ENCODE measurements at regions not wholly inside any gene's neighbourhood (a gene's known extent, or its start where the extent isn't known, plus 50 kb on each side); places are given as distances from the start of the nearest gene placed in this dataset.

DNA sequence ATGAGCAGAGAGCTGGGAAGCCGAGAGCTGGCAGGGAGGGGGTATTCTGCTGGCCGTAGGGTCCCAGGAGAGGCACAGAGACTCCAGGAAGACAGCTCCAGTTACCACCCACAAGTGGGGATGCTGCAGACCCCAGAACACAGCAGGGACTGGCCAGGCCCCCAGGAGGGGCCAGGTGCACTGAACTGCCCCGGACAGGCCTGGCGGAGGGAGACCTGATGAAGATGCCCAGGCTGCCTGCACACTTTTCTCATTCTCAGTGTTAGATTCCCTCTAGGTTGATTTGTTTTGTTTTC lies 110.8 kb downstream of the CPZ start:
- Histone ChIP-seq H2BK120ac (replicated peaks; ENCODE audit: low read depth, low read length) (no peak overlapping the region), H3K4me2 (ENCODE audit: insufficient read depth in 1 of 2, low read depth in 2 of 2, low read length in 2 of 2) (no peak overlapping the region), H3K9me3 (ENCODE audit: insufficient read depth in 2 of 2, low read depth in 1 of 2, low read length in 1 of 2) (no peaks in the 10 kb centered on the region), H2AK5ac (ENCODE audit: low read depth, low read length) (no peak overlapping the region), H3K79me1 (ENCODE audit: low read depth, low read length) (no peaks in the 10 kb centered on the region), H3K4ac (replicated peaks; ENCODE audit: insufficient read length, low read depth, low read length) (no peak overlapping the region), H3K9ac (replicated peaks in 1 of 4; ENCODE audit: extremely low read depth in 1 of 4, low read depth in 3 of 4, low read length in 3 of 4) (no peak overlapping the region), H3K79me2 (ENCODE audit: control insufficient read depth in 1 of 2, insufficient read depth in 2 of 2, low read length in 2 of 2) (no peaks in the 10 kb centered on the region), H4K91ac (replicated peaks; ENCODE audit: insufficient read length, low read length) (no peak overlapping the region), H3K23ac (ENCODE audit: insufficient read length) (no peak overlapping the region), H4K20me1 (replicated peaks in 1 of 2; ENCODE audit: control insufficient read depth in 1 of 2, insufficient read depth in 2 of 2, low read length in 2 of 2) (no peaks in the 10 kb centered on the region), H3K36me3 (ENCODE audit: control insufficient read depth in 2 of 4, insufficient read depth in 4 of 4, low read length in 3 of 4) (no peaks in the 10 kb centered on the region), H3K23me2 (ENCODE audit: low read depth, low read length) (no peaks in the 10 kb centered on the region), H2BK20ac (ENCODE audit: low read length) (no peak overlapping the region), H3K56ac (replicated peaks; ENCODE audit: insufficient read length, low read depth, low read length) (no peak overlapping the region), H2BK5ac (ENCODE audit: low read depth, low read length) (no peak overlapping the region), H4K8ac (ENCODE audit: extremely low read depth, insufficient read depth, low read length) (no peak overlapping the region), H2BK15ac (ENCODE audit: low read length) (no peak overlapping the region), H3K27ac (ENCODE audit: low read depth, low read length) (no peak overlapping the region), H3K18ac (ENCODE audit: extremely low read depth, low read length) (no peak overlapping the region), H4K5ac (ENCODE audit: insufficient read length, low read depth, low read length) (no peak overlapping the region), H3K27me3 (replicated peaks in 1 of 4; ENCODE audit: control insufficient read depth in 3 of 4, extremely low read depth in 1 of 4, insufficient read depth in 3 of 4, low read length in 3 of 4) (no peaks in the 10 kb centered on the region), H3K4me3 (ENCODE audit: extremely low read depth in 1 of 4, insufficient read depth in 2 of 4, low read depth in 3 of 4, low read length in 4 of 4) (no peak overlapping the region), H3K4me1 (replicated peaks in 1 of 4; ENCODE audit: control insufficient read depth in 3 of 4, insufficient read depth in 4 of 4, low read length in 3 of 4) (peaks cover 0 to 9% (median 2%) of the 10 kb centered on the region in 4 experiments; a peak in 5 of 7 replicates), H2AFZ (ENCODE audit: low read length) (no peak overlapping the region), H3K14ac (ENCODE audit: insufficient read length) (no peak overlapping the region), H2BK12ac (ENCODE audit: low read depth, low read length) (no peak overlapping the region)
- DNase-seq (ENCODE audit: low read depth in 1 of 2, low spot score in 2 of 2) = no peak
- ChIA-PET CTCF (ENCODE audit: partially characterized antibody) (interaction anchor here (1.0 to 2.6 kb wide), 4 partner anchors 14 to 184 kb away, joined by 3 to 16 read pairs (median 4); no protein-coding TSS in a partner anchor), POLR2A (ENCODE audit: partially characterized antibody) (no interaction called here)
- 83% methylated on average over 4 of the region's 4 CpGs; no CpG with 5 or more reads in 1 of the 2 experiments for WGBS, 2 experiments (ENCODE audit: extremely low coverage in 1 of 2, insufficient coverage in 1 of 2, insufficient read length in 1 of 2, insufficient replicate concordance in 2 of 2, low coverage in 1 of 2, low lambda C conversion rate in 2 of 2, missing lambda C conversion rate in 1 of 2)
- FAIRE-seq = no peak
- TF ChIP-seq ZNF274 (IDR thresholded peaks at IDR 0.05; ENCODE audit: borderline replicate concordance, extremely low read depth, low read length) (no peak), EP300 (IDR thresholded peaks at IDR 0.05; ENCODE audit: borderline replicate concordance in 1 of 2, low read depth in 2 of 2, low read length in 2 of 2) (no peak), CTCF (IDR thresholded peaks at IDR 0.05; ENCODE audit: control extremely low read depth in 1 of 3, insufficient read depth in 1 of 3, low read depth in 1 of 3, low read length in 3 of 3) (no peak), POLR2A (IDR thresholded peaks at IDR 0.05; ENCODE audit: control extremely low read depth in 1 of 2, low read depth in 2 of 2, low read length in 2 of 2) (no peak), RAD21 (IDR thresholded peaks at IDR 0.05 in 1 of 2, conservative IDR thresholded peaks at IDR 0.05 in 1 of 2; ENCODE audit: low read depth in 2 of 2, low read length in 2 of 2) (no peak), GABPA (IDR thresholded peaks at IDR 0.05; ENCODE audit: borderline replicate concordance, insufficient read depth, low read length) (no peak), TAF7 (optimal IDR thresholded peaks at IDR 0.05; ENCODE audit: borderline replicate concordance, low read depth, low read length) (no peak), SRF (IDR thresholded peaks at IDR 0.05; ENCODE audit: low read depth, low read length) (no peak), MAX (IDR thresholded peaks at IDR 0.05) (no peak), ASH2L (IDR thresholded peaks at IDR 0.05; ENCODE audit: low read length) (no peak), SP2 (IDR thresholded peaks at IDR 0.05; ENCODE audit: low read length) (no peak), EZH2 (IDR thresholded peaks at IDR 0.05; ENCODE audit: low read depth, low read length, severe bottlenecking) (no peak)

All from H1 (cell line).